Activated CD4-positive, alpha-beta memory T cell treated with anti-CD3 and anti-CD28 coated beads, Interleukin-2, amount 10 ng/mL, durations not matched to agents 7 days and 5 days (primary cell): ENCODE measurements at regions not wholly inside any gene's neighbourhood (a gene's known extent, or its start where the extent isn't known, plus 50 kb on each side); places are given as distances from the start of the nearest gene placed in this dataset.
"Not testable (repeated sequence)": the region's sequence is repeated elsewhere in the genome, so short reads cannot be mapped to it uniquely, and the experiment has no call there.

ENCODE experiments used
- CTCF ChIA-PET: fragments of 350-600 bp; sonication (Branson Sonifier 250); formaldehyde crosslinking; loops from one replicate; lab custom pipeline; 2021; ENCODE audit warnings: antibody characterized with exemption, inconsistent platforms; lab: Charles Lee
- POLR2A ChIA-PET: fragments of 350-600 bp; sonication (Branson Sonifier 250); formaldehyde crosslinking; loops from one replicate; lab custom pipeline; 2021; ENCODE audit warnings: antibody characterized with exemption; lab: Charles Lee
- DNase-seq: peaks from one replicate; pipeline ENCODE4 v3.0.0-alpha.2; 2020
- H3K27ac Mint-ChIP-seq: one replicate; pipeline ENCODE4 v1.8.0; 2021; ENCODE audit warnings: mild to moderate bottlenecking, mixed read lengths
- H3K27me3 Mint-ChIP-seq: one replicate; pipeline ENCODE4 v1.8.0; 2021; ENCODE audit warnings: mixed read lengths
- H3K36me3 Mint-ChIP-seq: one replicate; pipeline ENCODE4 v1.8.0; 2021; ENCODE audit warnings: low read depth, mixed read lengths
- H3K4me1 Mint-ChIP-seq: one replicate; pipeline ENCODE4 v1.8.0; 2021; ENCODE audit warnings: mixed read lengths
- H3K4me3 Mint-ChIP-seq: one replicate; pipeline ENCODE4 v1.8.0; 2021; ENCODE audit warnings: mild to moderate bottlenecking, mixed read lengths
- H3K9me3 Mint-ChIP-seq: one replicate; pipeline ENCODE4 v1.8.0; 2021; ENCODE audit warnings: mixed read lengths

DNA sequence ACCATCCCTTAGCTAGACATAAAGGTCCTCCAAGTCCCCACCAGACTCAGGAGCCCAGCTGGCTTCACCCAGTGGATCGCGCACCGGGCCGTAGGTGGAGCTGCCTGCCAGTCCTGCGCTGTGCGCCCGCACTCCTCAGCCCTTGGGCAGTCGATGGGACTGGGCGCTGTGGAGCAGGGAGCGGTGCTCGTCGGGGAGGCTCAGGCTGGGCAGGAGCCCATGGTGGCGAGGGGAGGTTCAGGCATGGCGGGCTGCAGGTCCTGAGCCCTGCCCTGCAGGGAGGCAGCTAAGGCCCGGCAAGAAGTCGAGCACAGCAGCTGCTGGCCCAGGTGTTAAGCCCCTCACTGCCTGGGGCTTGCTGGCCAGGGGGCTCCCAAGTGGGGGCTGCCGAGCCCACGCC is 361.8 kb upstream of the ZNF462 start:
- H3K4me1 Mint-ChIP-seq, H3K27ac Mint-ChIP-seq, CTCF ChIA-PET, H3K9me3 Mint-ChIP-seq, H3K27me3 Mint-ChIP-seq, H3K4me3 Mint-ChIP-seq, DNase-seq, H3K36me3 Mint-ChIP-seq, POLR2A ChIA-PET: not testable (repeated sequence)

DNA sequence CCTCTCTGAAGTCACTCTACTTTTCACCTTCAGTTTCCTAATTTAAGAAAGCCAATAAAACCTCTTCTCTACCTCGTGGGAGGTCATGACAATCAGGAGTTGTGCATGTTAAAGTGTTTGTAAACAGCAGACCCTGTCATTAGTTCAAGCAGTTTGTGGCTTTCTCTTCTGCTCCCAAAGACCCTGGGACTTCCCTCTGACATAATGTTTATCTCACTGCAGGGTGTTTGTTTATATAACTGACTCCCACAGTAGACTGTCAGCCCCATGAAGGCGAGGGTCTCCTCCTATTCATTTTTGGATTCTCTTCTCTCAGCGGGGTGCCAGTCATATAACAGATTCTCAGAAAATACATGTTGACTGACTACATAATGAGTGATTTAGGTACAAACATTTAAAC is 360.0 kb upstream of the ZNF462 start:
- Mint-ChIP-seq H3K27me3 (no peaks in the 10 kb centered on the region), H3K4me1 (no peaks in the 10 kb centered on the region), H3K36me3 (no peaks in the 10 kb centered on the region), H3K4me3 (no peak overlapping the region), H3K27ac (no peak overlapping the region), H3K9me3 (peaks cover 12% of the 10 kb centered on the region)
- POLR2A ChIA-PET: no interaction called here
- DNase-seq: no peak
- CTCF ChIA-PET: no interaction called here

DNA sequence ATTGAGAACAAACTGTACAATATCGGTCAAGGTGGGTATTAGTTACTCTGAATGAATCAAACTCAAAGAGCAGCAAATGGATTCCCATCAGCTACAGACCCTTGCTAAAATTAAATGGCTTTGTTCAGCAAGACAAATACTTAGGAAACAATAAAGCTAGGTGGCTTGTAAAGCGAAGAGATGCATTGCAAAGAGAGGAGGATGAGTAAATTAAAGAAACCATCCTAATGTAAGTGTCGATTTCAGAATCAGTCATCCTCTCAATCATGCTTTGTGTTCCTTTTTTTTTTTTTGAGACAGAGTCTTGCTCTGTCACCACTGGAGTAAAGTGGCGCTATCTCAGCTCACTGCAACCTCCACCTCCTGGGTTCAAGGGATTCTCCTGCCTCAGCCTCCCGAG is 359.2 kb upstream of the ZNF462 start:
- Mint-ChIP-seq H3K27me3 (no peaks in the 10 kb centered on the region), H3K4me1 (no peaks in the 10 kb centered on the region), H3K4me3 (no peak overlapping the region), H3K9me3 (peaks cover 12% of the 10 kb centered on the region), H3K27ac (no peak overlapping the region), H3K36me3 (no peaks in the 10 kb centered on the region)
- ChIA-PET CTCF (no interaction called here), POLR2A (no interaction called here)
- no peak for DNase-seq

DNA sequence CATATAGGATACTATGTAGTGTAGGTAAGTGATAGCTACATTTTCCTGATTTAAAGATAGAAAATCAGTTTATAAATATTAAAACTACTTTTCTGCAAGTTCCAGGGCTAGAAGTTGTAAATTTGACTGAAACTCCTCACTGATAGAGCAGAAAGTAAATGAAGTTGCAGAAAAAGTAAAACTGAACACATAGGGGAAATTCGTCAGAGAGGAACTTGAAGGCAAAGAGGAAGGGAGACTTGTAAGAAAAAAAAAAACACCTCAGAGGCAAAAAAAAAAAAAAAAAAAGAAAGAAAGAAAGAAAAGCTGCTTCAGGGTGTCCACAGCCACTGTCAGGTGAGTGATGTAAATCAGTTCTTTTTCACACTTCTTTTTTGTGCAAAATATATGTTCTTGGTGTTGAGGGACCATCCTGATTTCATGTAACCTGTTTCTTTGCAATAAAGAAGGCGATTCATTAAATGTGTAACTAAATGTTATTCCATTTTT is 336.2 kb upstream of the ZNF462 start:
- Mint-ChIP-seq H3K36me3 (no peaks in the 10 kb centered on the region), H3K9me3 (no peaks in the 10 kb centered on the region), H3K27me3 (no peaks in the 10 kb centered on the region), H3K4me3 (no peak overlapping the region), H3K4me1 (no peaks in the 10 kb centered on the region), H3K27ac (no peak overlapping the region)
- ChIA-PET POLR2A (no interaction called here), CTCF (no interaction called here)
- DNase-seq: no peak

DNA sequence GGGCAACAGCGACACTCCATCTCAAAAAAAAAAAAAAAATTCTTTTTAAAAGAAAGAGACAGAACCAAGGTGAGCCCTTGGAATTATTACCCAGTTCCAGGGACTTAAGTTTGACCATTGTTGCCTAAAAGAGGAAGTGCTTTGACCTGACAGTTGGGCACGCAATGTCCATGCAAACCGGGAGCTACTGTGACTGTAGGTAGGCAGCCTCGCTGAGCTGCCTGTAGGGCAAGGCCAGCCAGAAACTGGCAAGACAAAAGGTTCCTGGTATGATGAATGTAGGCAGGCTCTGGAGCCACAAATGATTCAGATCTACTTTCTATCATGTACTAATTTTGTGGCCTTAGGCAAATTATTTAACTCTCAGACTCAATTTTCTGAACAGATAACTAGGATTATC is 334.8 kb upstream of the ZNF462 start:
- Mint-ChIP-seq H3K9me3 (peaks cover 3% of the 10 kb centered on the region), H3K4me3 (no peak overlapping the region), H3K27me3 (no peaks in the 10 kb centered on the region), H3K36me3 (no peaks in the 10 kb centered on the region), H3K27ac (no peak overlapping the region), H3K4me1 (no peaks in the 10 kb centered on the region)
- DNase-seq: no peak
- POLR2A ChIA-PET: no interaction called here
- CTCF ChIA-PET: no interaction called here

DNA sequence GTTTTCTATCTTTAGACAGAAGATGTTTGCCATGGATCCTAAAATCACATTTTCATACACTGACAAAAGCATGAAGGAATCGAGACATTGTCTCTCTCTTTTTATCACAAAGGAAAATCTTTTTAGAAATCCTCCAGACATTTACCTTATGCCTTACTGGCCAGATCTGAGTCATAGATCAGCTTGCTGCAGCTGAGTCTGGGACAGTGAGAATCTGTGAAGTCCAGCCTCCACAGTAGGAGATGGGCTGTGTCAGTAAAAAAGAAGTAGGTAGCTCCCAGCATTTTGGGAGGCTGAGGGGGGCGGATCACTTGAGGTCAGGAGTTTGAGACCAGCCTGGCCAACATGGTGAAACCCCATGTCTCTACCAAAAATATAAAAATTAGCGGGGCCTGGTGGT is 333.4 kb upstream of the ZNF462 start:
- Mint-ChIP-seq H3K36me3 (no peaks in the 10 kb centered on the region), H3K27me3 (no peaks in the 10 kb centered on the region), H3K4me1 (no peaks in the 10 kb centered on the region), H3K27ac (no peak overlapping the region), H3K9me3 (peaks cover 7% of the 10 kb centered on the region), H3K4me3 (no peak overlapping the region)
- ChIA-PET CTCF (no interaction called here), POLR2A (no interaction called here)
- DNase-seq: no peak

DNA sequence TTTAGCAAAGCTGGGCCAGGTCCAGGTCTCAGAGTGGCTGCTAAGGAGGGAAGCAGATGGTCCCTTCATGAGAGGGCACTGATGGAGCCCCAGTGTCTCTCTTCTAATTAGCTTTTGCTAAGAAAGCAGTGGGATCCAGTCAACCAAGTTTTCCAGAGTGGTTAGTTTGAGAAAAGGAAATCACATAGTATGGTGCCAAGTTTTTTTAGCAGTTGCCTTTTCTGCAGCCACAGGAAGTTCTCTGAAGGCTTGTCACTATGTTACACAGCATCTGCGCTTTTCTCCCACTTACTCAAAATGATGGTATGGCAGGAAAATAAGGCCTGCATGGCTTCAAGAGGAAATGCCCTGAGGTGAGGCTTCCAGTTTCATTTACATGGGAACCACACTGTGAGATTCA is 331.5 kb upstream of the ZNF462 start:
- Mint-ChIP-seq H3K36me3 (no peaks in the 10 kb centered on the region), H3K9me3 (peaks cover 7% of the 10 kb centered on the region), H3K4me3 (no peak overlapping the region), H3K4me1 (no peaks in the 10 kb centered on the region), H3K27me3 (no peaks in the 10 kb centered on the region), H3K27ac (no peak overlapping the region)
- no peak for DNase-seq
- CTCF ChIA-PET: no interaction called here
- POLR2A ChIA-PET: no interaction called here

DNA sequence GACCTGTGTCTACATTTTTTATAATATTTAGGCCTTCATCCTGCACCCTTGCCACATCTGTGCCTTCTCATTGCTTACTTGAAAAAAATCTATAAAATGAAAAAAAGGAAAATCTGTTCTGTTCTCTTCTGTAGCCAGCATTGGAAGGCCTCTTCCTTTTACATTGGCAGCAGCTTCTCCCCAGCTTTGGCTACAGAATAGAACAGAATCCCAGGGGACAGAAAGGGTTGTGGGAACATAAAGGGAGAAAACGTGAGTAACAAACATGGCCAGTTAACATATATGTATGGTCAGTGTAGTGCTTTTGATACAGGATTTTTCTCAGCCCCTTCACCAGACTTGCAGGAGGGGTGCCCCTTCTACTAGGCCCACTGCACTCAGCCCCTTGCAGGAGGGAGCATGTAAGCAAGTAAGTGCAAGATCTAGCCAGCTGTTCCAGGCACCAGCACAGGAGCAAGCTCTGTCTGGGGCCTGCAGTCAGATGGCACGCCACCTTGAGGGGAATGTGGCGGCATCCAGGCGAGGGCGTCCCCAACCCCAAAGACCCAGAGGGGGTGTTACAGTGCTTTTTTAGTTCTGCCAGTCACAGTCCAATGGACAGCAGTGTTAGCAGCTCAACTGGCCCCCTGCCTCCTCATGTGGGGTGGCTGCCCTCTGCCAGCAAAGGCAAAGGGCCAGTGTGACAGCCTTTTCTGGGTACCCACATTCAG is 330.5 kb upstream of the ZNF462 start:
- CTCF ChIA-PET: no interaction called here
- POLR2A ChIA-PET: no interaction called here
- no peak for DNase-seq
- Mint-ChIP-seq H3K36me3 (no peaks in the 10 kb centered on the region), H3K9me3 (peaks cover 7% of the 10 kb centered on the region), H3K27ac (no peak overlapping the region), H3K4me3 (no peak overlapping the region), H3K27me3 (no peaks in the 10 kb centered on the region), H3K4me1 (no peaks in the 10 kb centered on the region)

DNA sequence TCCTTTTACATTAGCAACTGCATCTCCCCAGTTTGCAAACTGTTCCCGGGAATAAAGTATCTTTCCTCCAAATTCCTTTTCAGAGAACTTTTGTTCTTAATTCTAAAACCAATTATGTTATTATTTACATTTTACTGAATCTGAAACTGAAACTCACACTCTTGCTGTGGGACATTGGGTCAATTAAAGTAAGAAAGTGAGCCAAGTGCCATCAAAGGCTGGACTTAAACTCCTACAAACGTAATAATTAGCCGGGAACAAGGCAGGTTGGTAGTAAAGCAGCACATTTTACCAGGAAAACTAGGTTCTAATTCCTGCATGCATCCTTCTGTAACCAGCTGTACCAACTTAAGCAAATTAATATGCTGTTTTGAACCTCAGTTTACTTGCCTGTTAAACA is 328.2 kb upstream of the ZNF462 start:
- Mint-ChIP-seq H3K27me3 (no peaks in the 10 kb centered on the region), H3K27ac (no peak overlapping the region), H3K4me3 (no peak overlapping the region), H3K4me1 (no peaks in the 10 kb centered on the region), H3K9me3 (peaks cover 7% of the 10 kb centered on the region), H3K36me3 (no peaks in the 10 kb centered on the region)
- ChIA-PET POLR2A (no interaction called here), CTCF (no interaction called here)
- DNase-seq: no peak

DNA sequence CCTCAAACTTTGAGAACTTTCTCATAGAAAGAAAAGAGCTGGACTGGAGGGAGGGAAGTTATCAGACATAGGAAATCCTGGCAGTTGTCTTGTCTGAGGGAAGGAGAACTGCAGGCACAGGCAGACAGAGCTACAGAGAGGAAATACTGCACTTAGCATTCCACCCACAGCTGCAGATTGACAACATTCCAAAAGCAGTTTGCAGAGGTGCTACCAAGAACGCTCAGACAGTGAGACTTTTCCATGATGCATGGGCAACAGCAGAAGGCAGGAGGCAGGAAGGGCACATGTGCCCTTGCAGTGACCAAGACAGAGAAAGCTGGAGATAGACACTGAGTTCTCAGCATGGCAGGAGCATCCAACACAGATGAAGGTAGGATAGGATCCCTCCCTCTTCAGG is 327.5 kb upstream of the ZNF462 start:
- DNase-seq: no peak
- no peaks in the 10 kb centered on the region for H3K4me1 Mint-ChIP-seq
- CTCF ChIA-PET: no interaction called here
- H3K27ac Mint-ChIP-seq: no peak overlapping the region
- no peaks in the 10 kb centered on the region for H3K36me3 Mint-ChIP-seq
- H3K4me3 Mint-ChIP-seq: no peak overlapping the region
- H3K27me3 Mint-ChIP-seq: no peaks in the 10 kb centered on the region
- POLR2A ChIA-PET: no interaction called here
- H3K9me3 Mint-ChIP-seq: peaks cover 7% of the 10 kb centered on the region

DNA sequence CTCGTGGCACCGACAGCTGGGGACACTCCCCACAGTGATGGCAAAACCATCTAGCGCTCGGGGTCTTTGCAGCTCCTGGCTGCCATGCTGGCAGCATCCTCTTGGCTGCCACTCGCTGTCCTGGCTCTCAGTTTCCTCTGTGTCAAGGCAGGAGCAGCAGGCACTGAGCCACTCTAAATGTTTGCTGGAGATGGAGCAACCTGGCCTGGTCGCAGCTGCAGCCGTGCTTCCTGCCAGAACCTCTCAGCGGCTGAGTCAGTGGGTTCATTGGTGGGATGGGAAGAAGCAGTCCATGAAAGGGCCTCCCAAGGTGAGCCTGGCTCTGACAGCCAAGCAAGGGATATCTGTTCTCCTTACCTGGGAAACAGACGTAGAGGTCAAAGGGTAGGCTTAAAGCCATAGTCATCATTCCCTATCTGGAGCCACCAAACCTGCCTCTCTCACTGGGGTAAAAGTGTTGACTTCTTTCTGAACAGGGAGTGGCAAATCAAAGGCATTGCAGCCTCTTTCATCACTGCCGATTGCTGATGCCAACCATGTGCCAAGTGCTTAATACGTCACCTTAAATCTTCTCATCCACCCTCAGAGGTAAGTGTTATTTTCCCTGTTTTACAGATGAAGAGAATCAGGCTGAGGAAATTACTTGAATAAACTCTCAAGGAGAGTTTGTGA is 304.8 kb upstream of the ZNF462 start:
- POLR2A ChIA-PET: no interaction called here
- no peaks in the 10 kb centered on the region for H3K36me3 Mint-ChIP-seq
- no peak overlapping the region for H3K4me3 Mint-ChIP-seq
- H3K27me3 Mint-ChIP-seq: no peaks in the 10 kb centered on the region
- CTCF ChIA-PET: no interaction called here
- H3K9me3 Mint-ChIP-seq: peaks cover 18% of the 10 kb centered on the region
- no peak overlapping the region for H3K27ac Mint-ChIP-seq
- no peak for DNase-seq
- H3K4me1 Mint-ChIP-seq: no peaks in the 10 kb centered on the region

DNA sequence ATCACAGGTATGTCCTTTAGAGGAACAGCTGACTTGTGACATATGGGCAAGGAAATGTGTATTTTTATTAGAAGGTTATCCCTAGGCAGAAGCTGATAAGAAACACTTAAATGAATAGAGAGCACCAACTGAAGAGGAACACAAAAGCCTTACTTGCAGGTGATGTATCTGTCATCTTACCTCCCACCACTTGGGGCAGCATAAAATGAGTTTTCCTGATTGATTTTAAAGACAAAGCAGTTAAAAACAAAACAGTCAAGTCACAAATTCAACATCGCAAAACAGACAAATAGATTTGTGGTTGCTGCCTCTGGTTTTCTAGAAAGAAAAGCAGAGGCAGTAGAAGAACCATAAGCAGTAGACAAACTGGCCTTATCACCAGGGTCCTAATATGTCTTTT is 302.4 kb upstream of the ZNF462 start:
- Mint-ChIP-seq H3K4me3 (no peak overlapping the region), H3K36me3 (no peaks in the 10 kb centered on the region), H3K9me3 (peaks cover 15% of the 10 kb centered on the region), H3K4me1 (no peaks in the 10 kb centered on the region), H3K27me3 (no peaks in the 10 kb centered on the region), H3K27ac (no peak overlapping the region)
- DNase-seq: no peak
- POLR2A ChIA-PET: no interaction called here
- CTCF ChIA-PET: no interaction called here

DNA sequence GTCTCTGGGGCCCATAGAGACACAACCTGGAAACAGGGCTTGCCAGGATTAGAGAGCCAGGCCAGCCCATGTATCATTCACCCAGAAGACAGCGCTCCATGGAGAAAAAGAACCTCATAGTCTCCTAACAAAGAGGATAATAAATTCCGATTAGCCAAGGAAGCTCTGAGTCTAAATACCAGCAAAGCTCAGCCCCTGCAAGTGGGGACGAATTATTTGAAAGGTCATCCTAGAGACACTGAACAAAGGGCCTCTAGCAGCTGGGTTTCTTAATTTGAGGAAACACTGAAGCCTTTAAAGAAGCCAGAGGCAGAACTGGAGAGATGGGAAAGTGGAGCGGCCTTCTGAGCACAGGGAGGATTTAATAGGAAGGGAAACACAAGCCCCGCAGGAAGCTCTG is 287.1 kb upstream of the ZNF462 start:
- peaks cover 16% of the 10 kb centered on the region for H3K9me3 Mint-ChIP-seq
- ChIA-PET CTCF (no interaction called here), POLR2A (no interaction called here)
- H3K27ac Mint-ChIP-seq: no peak overlapping the region
- no peak overlapping the region for H3K4me3 Mint-ChIP-seq
- H3K4me1 Mint-ChIP-seq: no peaks in the 10 kb centered on the region
- no peaks in the 10 kb centered on the region for H3K36me3 Mint-ChIP-seq
- DNase-seq: no peak
- no peaks in the 10 kb centered on the region for H3K27me3 Mint-ChIP-seq

DNA sequence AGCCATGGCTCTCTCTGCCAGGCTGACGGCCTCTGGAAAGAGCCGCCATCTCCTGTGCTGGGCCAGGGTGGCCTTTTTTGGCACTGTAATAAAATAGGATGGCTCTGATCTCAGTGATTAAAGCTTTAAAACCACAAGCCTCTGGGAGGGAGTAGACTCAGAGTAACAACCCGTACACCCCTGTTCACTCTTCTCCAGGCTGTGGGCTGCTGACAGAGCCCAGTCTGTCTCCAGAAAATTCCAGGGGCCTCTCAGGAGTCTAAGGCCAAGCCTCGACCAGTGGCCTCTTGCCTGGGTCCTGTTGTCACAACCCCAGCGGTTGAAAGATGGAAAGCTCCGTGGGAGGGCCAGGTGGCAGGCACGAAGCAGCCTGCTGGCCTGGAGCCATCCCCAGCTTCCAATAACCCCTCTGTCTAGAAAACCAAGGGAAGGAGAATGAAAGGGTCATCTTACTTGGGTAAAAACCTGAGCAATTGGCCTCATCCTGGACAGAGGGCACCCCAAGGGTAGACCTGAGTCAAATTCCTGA is 286.7 kb upstream of the ZNF462 start:
- H3K27ac Mint-ChIP-seq: no peak overlapping the region
- CTCF ChIA-PET: no interaction called here
- no peak for DNase-seq
- peaks cover 16% of the 10 kb centered on the region for H3K9me3 Mint-ChIP-seq
- no peaks in the 10 kb centered on the region for H3K36me3 Mint-ChIP-seq
- H3K4me1 Mint-ChIP-seq: no peaks in the 10 kb centered on the region
- H3K4me3 Mint-ChIP-seq: no peak overlapping the region
- POLR2A ChIA-PET: no interaction called here
- H3K27me3 Mint-ChIP-seq: no peaks in the 10 kb centered on the region
